DOHH2 (cell line): ENCODE measurements at regions not wholly inside any gene's neighbourhood (a gene's known extent, or its start where the extent isn't known, plus 50 kb on each side); places are given as distances from the start of the nearest gene placed in this dataset.

Source experiments
- H3F3A ChIP-seq: fragments of 200-600 bp; sonication (generic), shearing (Covaris generic); 2 replicates; pipeline ENCODE4 v1.6.0; 2016; ENCODE audit warnings: antibody characterized with exemption, mild to moderate bottlenecking; ENCODE audit not compliant: control insufficient read depth, insufficient read depth
- H3K27ac ChIP-seq: fragments of 200-600 bp; sonication (generic); 2 replicates; pipeline ENCODE4 v1.5.1; 2014; ENCODE audit warnings: low read depth, mild to moderate bottlenecking, low read length, moderate library complexity
- H3K27me3 ChIP-seq: fragments of 200-600 bp; sonication (generic); 2 replicates; pipeline ENCODE4 v1.6.1; 2014; ENCODE audit warnings: mild to moderate bottlenecking, low read length, mixed read lengths; ENCODE audit not compliant: control insufficient read depth
- H3K36me3 ChIP-seq: fragments of 200-600 bp; sonication (generic); 2 replicates; pipeline ENCODE4 v1.6.1; 2014; ENCODE audit warnings: mild to moderate bottlenecking, low read length, moderate library complexity, mixed read lengths; ENCODE audit not compliant: control insufficient read depth
- H3K4me1 ChIP-seq: fragments of 200-600 bp; sonication (generic); 2 replicates; pipeline ENCODE4 v1.6.1; 2014; ENCODE audit warnings: mild to moderate bottlenecking, low read length, mixed read lengths; ENCODE audit not compliant: control insufficient read depth
- H3K4me2 ChIP-seq: fragments of 200-600 bp; sonication (generic); 2 replicates; pipeline ENCODE4 v1.6.0; 2014; ENCODE audit warnings: mild to moderate bottlenecking, low read length, moderate library complexity
- H3K4me3 ChIP-seq: fragments of 200-600 bp; sonication (generic); 2 replicates; pipeline ENCODE4 v1.5.1; 2014; ENCODE audit warnings: mild to moderate bottlenecking, low read length, mixed read lengths
- H3K79me2 ChIP-seq: fragments of 200-600 bp; sonication (generic); 2 replicates; pipeline ENCODE4 v1.6.1; 2014; ENCODE audit warnings: mild to moderate bottlenecking, low read length, mixed read lengths; ENCODE audit not compliant: control insufficient read depth
- H3K9me2 ChIP-seq: fragments of 200-600 bp; sonication (generic); replicated peaks from 2 replicates; pipeline ENCODE4 v1.6.1; 2014; ENCODE audit warnings: mild to moderate bottlenecking, low read length, mixed read lengths; ENCODE audit not compliant: control insufficient read depth
- H3K9me3 ChIP-seq: fragments of 200-600 bp; sonication (generic); 2 replicates; pipeline ENCODE4 v1.6.1; 2014; ENCODE audit warnings: antibody characterized with exemption, low read length, mixed read lengths; ENCODE audit not compliant: control insufficient read depth, insufficient read depth
- H4K20me1 ChIP-seq: fragments of 200-600 bp; sonication (generic); 2 replicates; pipeline ENCODE4 v1.6.0; 2014; ENCODE audit warnings: low read depth, mild to moderate bottlenecking, antibody characterized with exemption, low read length, moderate library complexity; ENCODE audit not compliant: control insufficient read depth, insufficient read depth
- EZH2phosphoT487 ChIP-seq: fragments of 200-600 bp; sonication (generic); IDR thresholded peaks from 2 replicates; pipeline ENCODE4 v1.6.1; 2017; ENCODE audit warnings: borderline replicate concordance, mild to moderate bottlenecking, antibody characterized with exemption, low read length, moderate library complexity, mixed read lengths
- TF ChIP-seq, protein P1 (sequence below): fragments of 200-600 bp; sonication (generic); IDR thresholded peaks from one replicate; pipeline ENCODE4 v1.5.1; 2014; ENCODE audit warnings: antibody characterized with exemption, mild to moderate bottlenecking, low read depth, low read length; ENCODE audit not compliant: poor library complexity, severe bottlenecking

DNA sequence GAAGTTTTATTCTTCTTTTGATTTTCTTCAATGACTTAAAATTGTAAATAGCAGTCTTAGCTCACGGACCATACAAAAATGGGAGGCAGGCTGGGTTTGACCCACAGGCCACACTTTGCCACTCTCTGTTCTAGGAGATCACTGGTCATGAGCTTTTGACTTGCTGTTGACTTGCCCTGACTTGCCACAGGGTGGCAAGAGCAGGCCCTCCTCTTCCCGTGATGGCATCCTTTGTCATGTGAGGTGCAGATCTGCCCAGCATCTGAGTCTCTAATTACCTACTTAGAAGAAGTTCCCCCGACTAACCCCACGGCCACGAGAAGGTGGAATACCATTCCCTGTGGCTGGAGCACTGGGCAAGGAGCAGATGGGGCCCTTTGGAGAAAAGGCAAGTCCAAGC is 81.0 kb upstream of the SCAF11 start:
- H3K4me1 ChIP-seq = no peaks in the 10 kb centered on the region
- H3K36me3 ChIP-seq = no peaks in the 10 kb centered on the region
- H3K27ac ChIP-seq = no peak overlapping the region
- no peaks in the 10 kb centered on the region for H4K20me1 ChIP-seq
- no peaks in the 10 kb centered on the region for H3F3A ChIP-seq
- no peaks in the 10 kb centered on the region for H3K79me2 ChIP-seq
- TF ChIP-seq, protein P1, sequence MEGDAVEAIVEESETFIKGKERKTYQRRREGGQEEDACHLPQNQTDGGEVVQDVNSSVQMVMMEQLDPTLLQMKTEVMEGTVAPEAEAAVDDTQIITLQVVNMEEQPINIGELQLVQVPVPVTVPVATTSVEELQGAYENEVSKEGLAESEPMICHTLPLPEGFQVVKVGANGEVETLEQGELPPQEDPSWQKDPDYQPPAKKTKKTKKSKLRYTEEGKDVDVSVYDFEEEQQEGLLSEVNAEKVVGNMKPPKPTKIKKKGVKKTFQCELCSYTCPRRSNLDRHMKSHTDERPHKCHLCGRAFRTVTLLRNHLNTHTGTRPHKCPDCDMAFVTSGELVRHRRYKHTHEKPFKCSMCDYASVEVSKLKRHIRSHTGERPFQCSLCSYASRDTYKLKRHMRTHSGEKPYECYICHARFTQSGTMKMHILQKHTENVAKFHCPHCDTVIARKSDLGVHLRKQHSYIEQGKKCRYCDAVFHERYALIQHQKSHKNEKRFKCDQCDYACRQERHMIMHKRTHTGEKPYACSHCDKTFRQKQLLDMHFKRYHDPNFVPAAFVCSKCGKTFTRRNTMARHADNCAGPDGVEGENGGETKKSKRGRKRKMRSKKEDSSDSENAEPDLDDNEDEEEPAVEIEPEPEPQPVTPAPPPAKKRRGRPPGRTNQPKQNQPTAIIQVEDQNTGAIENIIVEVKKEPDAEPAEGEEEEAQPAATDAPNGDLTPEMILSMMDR = no peak
- no peak for TF ChIP-seq EZH2phosphoT487
- H3K4me3 ChIP-seq = no peak overlapping the region
- no peaks in the 10 kb centered on the region for H3K27me3 ChIP-seq
- no peaks in the 10 kb centered on the region for H3K9me2 ChIP-seq
- H3K4me2 ChIP-seq = no peak overlapping the region
- no peaks in the 10 kb centered on the region for H3K9me3 ChIP-seq

DNA sequence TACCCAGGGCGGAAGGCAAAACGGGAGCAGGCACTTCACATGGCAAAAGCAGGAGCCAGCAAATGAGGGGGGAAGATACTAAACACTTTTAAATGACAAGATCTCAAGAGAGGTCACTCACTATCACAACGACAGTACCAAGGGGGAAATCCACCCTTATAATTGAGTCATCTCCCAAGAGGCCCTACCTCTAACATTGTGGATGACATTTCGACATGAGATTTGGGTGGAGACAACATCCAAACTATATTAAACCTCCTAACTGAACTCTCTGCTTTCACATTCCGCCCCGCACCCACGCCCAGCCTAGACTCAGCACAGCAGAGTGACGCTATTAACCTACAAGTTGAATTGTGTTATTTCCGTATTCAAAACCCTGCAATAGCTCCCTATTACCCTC is 76.7 kb upstream of the SCAF11 start:
- no peaks in the 10 kb centered on the region for H3K9me3 ChIP-seq
- peaks cover 7% of the 10 kb centered on the region for H3K4me1 ChIP-seq
- H3K4me3 ChIP-seq = no peak overlapping the region
- no peaks in the 10 kb centered on the region for H3F3A ChIP-seq
- no peaks in the 10 kb centered on the region for H4K20me1 ChIP-seq
- H3K4me2 ChIP-seq = no peak overlapping the region
- H3K79me2 ChIP-seq = no peaks in the 10 kb centered on the region
- TF ChIP-seq, protein P1 = no peak
- no peak for TF ChIP-seq EZH2phosphoT487
- no peak overlapping the region for H3K27ac ChIP-seq
- no peaks in the 10 kb centered on the region for H3K27me3 ChIP-seq
- no peaks in the 10 kb centered on the region for H3K36me3 ChIP-seq
- no peaks in the 10 kb centered on the region for H3K9me2 ChIP-seq

DNA sequence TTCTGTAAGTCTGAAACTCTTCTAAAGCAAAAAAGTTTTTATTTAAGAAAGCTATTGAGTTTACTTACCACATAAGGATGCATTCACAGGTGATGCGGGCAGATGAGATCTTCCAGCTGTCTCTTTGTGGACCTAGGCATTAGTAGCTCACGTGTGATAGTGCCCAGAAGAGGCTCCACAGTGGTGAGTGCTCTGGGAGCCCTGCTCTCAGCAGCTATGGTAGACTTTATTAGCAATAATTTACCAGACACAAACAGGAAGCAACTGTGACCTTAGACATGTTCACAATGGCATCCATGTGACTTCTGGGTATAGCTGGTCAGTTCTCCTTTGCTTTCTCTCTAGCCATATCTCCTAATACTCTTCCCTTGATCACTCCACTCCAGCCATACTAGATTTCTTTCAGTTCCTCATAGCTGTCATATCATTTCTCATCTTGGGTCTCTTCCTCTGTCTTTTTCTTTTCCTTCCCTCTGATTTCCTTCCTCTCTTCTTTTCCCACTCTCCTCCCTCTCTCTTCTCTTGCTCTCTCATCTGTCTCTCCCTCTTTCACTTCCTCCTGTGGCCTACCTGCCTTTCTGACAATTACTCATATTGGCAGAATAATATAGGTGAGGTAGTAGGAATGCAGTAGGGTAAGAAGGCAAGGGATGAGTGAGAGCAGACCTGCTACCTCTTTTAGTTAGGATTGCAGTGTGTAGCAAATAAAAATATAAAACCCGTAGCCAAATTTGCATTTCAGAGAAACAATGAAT is 75.2 kb upstream of the SCAF11 start:
- H3K36me3 ChIP-seq = no peaks in the 10 kb centered on the region
- no peak overlapping the region for H3K4me3 ChIP-seq
- no peaks in the 10 kb centered on the region for H3K27me3 ChIP-seq
- H3K4me2 ChIP-seq = no peak overlapping the region
- no peaks in the 10 kb centered on the region for H3K9me2 ChIP-seq
- H3K79me2 ChIP-seq = no peaks in the 10 kb centered on the region
- H3K4me1 ChIP-seq = peaks cover 7% of the 10 kb centered on the region
- no peaks in the 10 kb centered on the region for H3K9me3 ChIP-seq
- H4K20me1 ChIP-seq = no peaks in the 10 kb centered on the region
- H3K27ac ChIP-seq = no peak overlapping the region
- TF ChIP-seq, protein P1 = no peak
- H3F3A ChIP-seq = no peaks in the 10 kb centered on the region
